ENCODE measurements at regions not wholly inside any gene's neighbourhood (a gene's known extent, or its start where the extent isn't known, plus 50 kb on each side); places are given as distances from the start of the nearest gene placed in this dataset.
A peak's percentile ranks its signal among the peaks of the same experiment; 100 is the strongest.

- intact Hi-C loops (cut with DNase I): no loop called here
- ATAC-seq (no peak), DNase-seq (no peak)
- TF ChIP-seq CTCF (IDR thresholded peaks at IDR 0.05) (no peak), POLR2A (IDR thresholded peaks at IDR 0.05) (no peak)
- Histone ChIP-seq H3K4me1 (peaks cover 0 to 15% (median 0%) of the 10 kb centered on the region in 12 donors), H3K4me3 (no peak overlapping the region), H3K36me3 (no peaks in the 10 kb centered on the region), H3K9me3 (no peaks in the 10 kb centered on the region), H3K27me3 (no peaks in the 10 kb centered on the region), H3K27ac (peak overlapping the region in 3 of 12 donors; percentile 31 to 51 (median 48))
- 78 to 96% (median 81%) methylated on average over 8 of the region's 8 CpGs for WGBS, 4 donors
These were observed 190.4 kb downstream of the MYLK4 start for GRCh38 chr6:2560140-2560818.

DNA sequence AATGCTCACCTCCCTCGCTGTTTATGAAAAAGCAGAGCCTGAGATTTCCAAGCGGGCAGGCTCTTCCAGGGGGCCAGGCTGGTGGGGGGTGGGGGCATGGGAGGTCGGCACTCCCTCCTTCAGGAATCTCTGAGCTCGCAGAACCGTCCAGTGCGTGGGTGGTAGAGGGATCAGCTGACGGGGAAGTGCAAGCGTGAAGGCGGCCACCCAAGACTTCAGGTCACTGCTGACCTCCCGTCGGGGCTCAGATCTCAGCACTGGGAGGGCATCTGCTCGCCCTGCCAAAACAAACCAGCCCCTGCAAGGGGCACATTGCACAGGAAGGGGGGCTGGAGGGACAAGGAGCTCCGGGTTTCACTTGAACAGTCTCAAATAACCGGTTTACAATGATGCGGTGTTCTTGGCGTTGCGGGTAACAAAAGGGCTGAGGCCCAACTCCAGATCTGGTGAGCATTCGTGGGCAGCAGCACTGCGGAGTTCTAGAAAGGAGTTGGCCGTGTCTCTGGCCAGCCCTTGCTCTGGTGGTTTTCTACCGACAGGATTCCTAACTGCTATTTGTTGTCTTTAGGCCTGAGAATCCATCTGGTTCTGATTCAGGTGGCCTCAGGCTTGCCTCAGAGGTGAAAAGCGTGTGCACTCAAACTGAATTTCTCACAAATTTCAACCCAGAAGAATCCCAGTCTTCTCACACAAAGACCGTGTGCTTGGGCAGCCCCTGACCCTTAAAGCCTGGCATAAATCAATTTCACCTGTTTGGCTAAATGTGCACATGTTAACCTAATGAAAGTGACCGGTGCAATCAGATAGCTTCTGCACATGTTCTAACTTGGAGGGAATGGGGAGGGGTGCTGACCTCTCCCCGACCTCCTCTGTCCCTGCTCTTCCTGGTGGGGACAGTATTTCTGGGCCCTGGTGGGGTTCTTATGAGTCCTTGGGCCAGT lies 191.6 kb downstream of the MYLK4 start:
- ATAC-seq: no peak
- no peaks in the 10 kb centered on the region for H3K36me3 ChIP-seq
- no peak for TF ChIP-seq POLR2A (IDR thresholded peaks at IDR 0.05)
- TF ChIP-seq CTCF (IDR thresholded peaks at IDR 0.05): no peak
- H3K4me3 ChIP-seq: no peak overlapping the region
- no peak for DNase-seq
- 85 to 92% (median 89%) methylated on average over 24 to 25 of the region's 25 CpGs for WGBS, 4 donors
- H3K9me3 ChIP-seq: no peaks in the 10 kb centered on the region
- no peaks in the 10 kb centered on the region for H3K27me3 ChIP-seq
- intact Hi-C loops (cut with DNase I): no loop called here
- H3K4me1 ChIP-seq: peaks cover 0 to 15% (median 0%) of the 10 kb centered on the region in 12 donors
- no peak overlapping the region for H3K27ac ChIP-seq

GRCh38 chr6:2558098-2558680 lies 192.5 kb downstream of the MYLK4 start:
- no peak for TF ChIP-seq CTCF (IDR thresholded peaks at IDR 0.05)
- TF ChIP-seq POLR2A (IDR thresholded peaks at IDR 0.05): no peak
- Histone ChIP-seq H3K27ac (no peak overlapping the region), H3K9me3 (no peaks in the 10 kb centered on the region), H3K4me3 (no peak overlapping the region), H3K4me1 (peaks cover 0 to 8% (median 0%) of the 10 kb centered on the region in 12 donors), H3K36me3 (no peaks in the 10 kb centered on the region), H3K27me3 (no peaks in the 10 kb centered on the region)
- ATAC-seq (no peak), DNase-seq (no peak)
- intact Hi-C loops (cut with DNase I): no loop called here
- 90 to 93% (median 92%) methylated on average over 11 to 13 of the region's 13 CpGs for WGBS, 4 donors

GRCh38 chr6:2557181-2557720 lies 193.5 kb downstream of the MYLK4 start:
- DNase-seq: no peak
- no peaks in the 10 kb centered on the region for H3K9me3 ChIP-seq
- intact Hi-C loops (cut with DNase I): no loop called here
- no peaks in the 10 kb centered on the region for H3K27me3 ChIP-seq
- no peaks in the 10 kb centered on the region for H3K4me1 ChIP-seq
- no peaks in the 10 kb centered on the region for H3K36me3 ChIP-seq
- no peak overlapping the region for H3K27ac ChIP-seq
- no peak for TF ChIP-seq CTCF (IDR thresholded peaks at IDR 0.05)
- TF ChIP-seq POLR2A (IDR thresholded peaks at IDR 0.05): no peak
- WGBS, 4 donors: 83 to 95% (median 92%) methylated on average over 7 of the region's 7 CpGs
- no peak for ATAC-seq
- no peak overlapping the region for H3K4me3 ChIP-seq
